Vagina (tissue), 2 donors: ENCODE measurements at regions not wholly inside any gene's neighbourhood (a gene's known extent, or its start where the extent isn't known, plus 50 kb on each side); places are given as distances from the start of the nearest gene placed in this dataset.
"Not testable (repeated sequence)": the region's sequence is repeated elsewhere in the genome, so short reads cannot be mapped to it uniquely, and the experiment has no call there.

Experiments used
- DNase-seq, 2 donors: peaks; one replicate each; pipeline ENCODE4 v3.0.0-alpha.2; 2017; ENCODE audit errors: extremely low spot score in 2 of 2
- H3K27ac ChIP-seq: fragments of 200-600 bp; sonication (generic); one replicate; pipeline ENCODE4 v1.5.1; 2019
- H3K27me3 ChIP-seq: fragments of 200-600 bp; sonication (generic); one replicate; pipeline ENCODE4 v1.5.1; 2019
- H3K36me3 ChIP-seq, 2 donors: fragments of 200-600 bp; sonication (generic); one replicate each; pipeline ENCODE4 v1.5.1; 2017 to 2019
- H3K4me1 ChIP-seq: fragments of 200-600 bp; sonication (generic); one replicate; pipeline ENCODE4 v1.5.1; 2019
- H3K4me3 ChIP-seq, 2 donors: fragments of 200-600 bp; sonication (generic); 1 replicate in 1 of 2; 2 replicates in 1 of 2; pipeline ENCODE4 v1.5.1; 2016 to 2019
- H3K9me3 ChIP-seq: fragments of 200-600 bp; sonication (generic); one replicate; pipeline ENCODE4 v1.5.1; 2019
- POLR2A ChIP-seq, 2 donors: fragments of 450-650 bp; IDR thresholded peaks; one replicate each; pipeline ENCODE4 v1.6.1; 2017; ENCODE audit warnings: antibody characterized with exemption in 2 of 2, mild to moderate bottlenecking in 2 of 2, moderate library complexity in 2 of 2
- POLR2AphosphoS5 ChIP-seq, 2 donors: sonication (generic); formaldehyde crosslinking; IDR thresholded peaks; one replicate each; pipeline ENCODE4 v1.9.0; 2017; ENCODE audit warnings: antibody characterized with exemption in 2 of 2, mild to moderate bottlenecking in 2 of 2, low read depth in 1 of 2; ENCODE audit not compliant: insufficient read depth in 1 of 2
- intact Hi-C: fragments of 100-400 bp; cut with DNase I; formaldehyde crosslinking; loops from one replicate; pipeline ENCODE4 v1.15.1; 2023
- TF ChIP-seq, protein P1 (sequence below), 3 experiments: fragments of 450-650 bp in 2 of 3; fragments of 200-600 bp in 1 of 3; sonication (generic) in 1 of 3; IDR thresholded peaks; one replicate each; pipeline ENCODE4 v1.5.1; 2017 to 2019; ENCODE audit warnings: antibody characterized with exemption in 3 of 3, mild to moderate bottlenecking in 2 of 3, moderate library complexity in 2 of 3

DNA sequence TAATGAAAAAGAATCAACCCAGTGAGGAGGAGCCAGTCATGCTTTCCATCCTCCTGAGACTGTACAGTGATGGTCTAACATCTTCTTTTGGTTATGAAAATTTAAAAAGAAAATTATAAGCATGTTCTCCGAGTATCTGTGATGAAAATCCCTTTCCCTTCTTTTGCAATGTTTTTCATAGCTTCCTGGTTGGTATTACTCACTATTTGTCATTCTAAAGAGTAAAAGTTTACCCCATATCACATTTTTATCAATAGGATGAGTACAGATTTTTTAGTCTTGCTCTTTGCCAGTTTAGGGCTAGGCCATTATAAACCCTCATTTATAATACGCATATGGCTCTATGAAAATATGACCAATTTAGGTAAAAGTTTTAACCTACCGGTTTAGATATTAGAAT lies 564.1 kb downstream of the SUCLG1 start:
- no peaks in the 10 kb centered on the region for H3K4me1 ChIP-seq
- intact Hi-C loops = no loop called here
- no peak for DNase-seq
- H3K9me3 ChIP-seq = no peaks in the 10 kb centered on the region
- no peaks in the 10 kb centered on the region for H3K36me3 ChIP-seq
- no peak overlapping the region for H3K27ac ChIP-seq
- no peak overlapping the region for H3K4me3 ChIP-seq
- no peaks in the 10 kb centered on the region for H3K27me3 ChIP-seq
- no peak for TF ChIP-seq POLR2A (IDR thresholded peaks at IDR 0.05)
- no peak for TF ChIP-seq POLR2AphosphoS5 (IDR thresholded peaks at IDR 0.05; ENCODE audit: insufficient read depth in 1 of 2, low read depth in 1 of 2)
- TF ChIP-seq, protein P1, sequence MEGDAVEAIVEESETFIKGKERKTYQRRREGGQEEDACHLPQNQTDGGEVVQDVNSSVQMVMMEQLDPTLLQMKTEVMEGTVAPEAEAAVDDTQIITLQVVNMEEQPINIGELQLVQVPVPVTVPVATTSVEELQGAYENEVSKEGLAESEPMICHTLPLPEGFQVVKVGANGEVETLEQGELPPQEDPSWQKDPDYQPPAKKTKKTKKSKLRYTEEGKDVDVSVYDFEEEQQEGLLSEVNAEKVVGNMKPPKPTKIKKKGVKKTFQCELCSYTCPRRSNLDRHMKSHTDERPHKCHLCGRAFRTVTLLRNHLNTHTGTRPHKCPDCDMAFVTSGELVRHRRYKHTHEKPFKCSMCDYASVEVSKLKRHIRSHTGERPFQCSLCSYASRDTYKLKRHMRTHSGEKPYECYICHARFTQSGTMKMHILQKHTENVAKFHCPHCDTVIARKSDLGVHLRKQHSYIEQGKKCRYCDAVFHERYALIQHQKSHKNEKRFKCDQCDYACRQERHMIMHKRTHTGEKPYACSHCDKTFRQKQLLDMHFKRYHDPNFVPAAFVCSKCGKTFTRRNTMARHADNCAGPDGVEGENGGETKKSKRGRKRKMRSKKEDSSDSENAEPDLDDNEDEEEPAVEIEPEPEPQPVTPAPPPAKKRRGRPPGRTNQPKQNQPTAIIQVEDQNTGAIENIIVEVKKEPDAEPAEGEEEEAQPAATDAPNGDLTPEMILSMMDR (IDR thresholded peaks at IDR 0.05) = no peak

DNA sequence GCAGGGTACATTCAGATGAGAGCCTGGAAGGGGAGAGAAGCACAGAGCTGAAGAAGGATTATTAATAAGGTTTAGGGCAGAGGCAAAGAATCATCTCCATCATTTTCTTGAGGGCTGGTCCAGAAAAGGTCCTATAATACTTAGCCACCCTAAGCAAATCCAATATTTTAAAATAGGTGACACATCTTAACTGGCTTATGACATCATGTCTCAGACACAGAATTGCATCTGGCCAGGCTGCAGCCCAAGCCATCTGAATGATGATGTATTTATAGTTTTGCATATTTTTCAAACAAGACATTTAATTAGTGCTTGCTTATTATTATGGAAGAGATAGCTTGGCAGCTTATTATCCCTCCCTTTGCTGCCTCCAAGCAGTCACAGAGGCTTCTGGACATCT lies 571.3 kb downstream of the SUCLG1 start:
- Histone ChIP-seq H3K36me3 (no peaks in the 10 kb centered on the region), H3K4me1 (no peaks in the 10 kb centered on the region), H3K4me3 (no peak overlapping the region), H3K27me3 (no peaks in the 10 kb centered on the region), H3K27ac (no peak overlapping the region), H3K9me3 (no peaks in the 10 kb centered on the region)
- no peak for DNase-seq
- TF ChIP-seq, protein P1 (IDR thresholded peaks at IDR 0.05) = no peak
- no peak for TF ChIP-seq POLR2A (IDR thresholded peaks at IDR 0.05)
- TF ChIP-seq POLR2AphosphoS5 (IDR thresholded peaks at IDR 0.05; ENCODE audit: insufficient read depth in 1 of 2, low read depth in 1 of 2) = no peak
- intact Hi-C loops = no loop called here

DNA sequence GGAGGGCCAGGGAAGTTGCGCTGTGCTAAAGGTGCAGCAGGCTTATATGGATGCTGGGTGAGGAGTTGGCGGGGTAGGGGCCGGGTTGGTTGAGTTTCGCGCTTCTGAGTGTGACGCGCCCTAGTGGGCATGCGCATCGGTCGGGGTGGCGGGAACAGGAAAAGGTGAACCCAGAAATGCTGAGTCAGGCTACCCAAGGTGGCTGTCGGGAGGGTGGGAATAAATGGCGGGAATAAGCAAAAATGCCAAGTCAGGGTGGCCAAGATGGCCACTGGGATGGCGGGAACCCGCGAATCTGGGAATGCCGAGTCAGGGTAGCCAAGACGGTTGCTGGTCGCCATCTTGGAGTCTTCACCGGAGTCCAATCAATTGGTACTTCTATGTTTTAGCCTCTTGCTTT lies 580.0 kb downstream of the SUCLG1 start:
- Histone ChIP-seq H3K27ac (no peak overlapping the region), H3K4me1 (no peaks in the 10 kb centered on the region), H3K4me3 (no peak overlapping the region), H3K27me3 (no peaks in the 10 kb centered on the region), H3K9me3 (no peaks in the 10 kb centered on the region), H3K36me3 (no peaks in the 10 kb centered on the region)
- no peak for DNase-seq
- intact Hi-C loops = no loop called here
- TF ChIP-seq POLR2A (IDR thresholded peaks at IDR 0.05) (no peak), POLR2AphosphoS5 (IDR thresholded peaks at IDR 0.05; ENCODE audit: insufficient read depth in 1 of 2, low read depth in 1 of 2) (no peak)
- TF ChIP-seq, protein P1 (IDR thresholded peaks at IDR 0.05) = no peak

DNA sequence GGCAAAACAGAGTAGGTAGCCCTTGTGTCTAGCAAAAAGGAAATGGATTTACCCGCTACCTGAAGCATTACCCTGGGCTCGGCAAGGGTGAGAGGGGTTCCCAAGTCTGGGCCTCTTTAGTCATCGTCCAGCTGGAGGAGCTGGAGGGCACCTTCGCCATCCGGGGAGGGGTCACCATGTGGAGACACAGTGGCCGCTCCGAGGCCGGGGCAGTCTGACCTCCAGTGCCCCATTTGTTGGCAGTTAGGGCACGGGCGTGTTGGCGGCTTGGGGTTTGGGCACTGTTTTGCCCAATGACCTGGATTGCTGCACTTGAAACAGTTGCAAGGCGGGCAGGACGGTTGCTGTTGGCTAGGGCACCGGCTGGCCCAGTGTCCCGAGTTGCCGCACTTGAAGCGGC lies 581.8 kb downstream of the SUCLG1 start:
- DNase-seq, H3K9me3 ChIP-seq, H3K36me3 ChIP-seq, intact Hi-C loops, H3K27ac ChIP-seq, H3K4me3 ChIP-seq, H3K4me1 ChIP-seq, H3K27me3 ChIP-seq: not testable (repeated sequence)

DNA sequence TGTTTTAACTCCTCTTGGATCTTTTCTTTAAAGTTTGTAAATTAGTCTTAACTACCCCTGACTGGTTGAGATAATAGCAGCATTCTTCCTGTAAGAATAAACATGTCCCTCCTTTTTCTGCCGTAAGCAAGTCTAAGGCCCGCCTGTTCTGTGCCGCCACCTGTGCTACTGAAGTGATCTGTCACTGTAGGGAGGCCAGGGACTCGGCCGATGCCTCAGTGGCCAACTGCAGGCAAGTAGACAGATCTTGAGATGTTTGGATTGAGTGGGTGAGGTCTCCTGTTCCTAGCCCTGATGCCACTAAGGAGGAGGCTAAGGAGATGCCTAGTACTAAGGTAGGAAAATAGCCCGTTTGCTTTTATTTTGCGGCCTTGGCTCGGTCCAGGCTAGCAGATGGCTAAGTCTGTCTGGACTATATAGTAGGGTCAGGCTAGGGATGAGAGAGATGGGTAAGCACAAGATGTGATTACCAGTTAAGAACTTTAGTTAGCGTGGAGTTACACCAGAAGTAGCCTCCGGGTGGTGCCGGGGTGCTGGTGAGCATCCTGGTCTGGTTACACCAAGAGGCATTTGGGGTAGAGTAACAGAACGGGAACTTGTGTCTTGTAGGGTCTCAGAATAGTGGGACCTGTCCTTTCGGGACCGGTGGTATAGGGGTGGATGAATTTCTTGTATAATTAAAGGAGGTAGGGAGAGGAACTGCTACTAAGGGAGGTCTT lies 584.2 kb downstream of the SUCLG1 start:
- Histone ChIP-seq H3K9me3 (no peaks in the 10 kb centered on the region), H3K27me3 (no peaks in the 10 kb centered on the region), H3K4me3 (no peak overlapping the region), H3K27ac (no peak overlapping the region), H3K4me1 (no peaks in the 10 kb centered on the region), H3K36me3 (no peaks in the 10 kb centered on the region)
- intact Hi-C loops = no loop called here
- no peak for DNase-seq
- no peak for TF ChIP-seq POLR2AphosphoS5 (IDR thresholded peaks at IDR 0.05; ENCODE audit: insufficient read depth in 1 of 2, low read depth in 1 of 2)

DNA sequence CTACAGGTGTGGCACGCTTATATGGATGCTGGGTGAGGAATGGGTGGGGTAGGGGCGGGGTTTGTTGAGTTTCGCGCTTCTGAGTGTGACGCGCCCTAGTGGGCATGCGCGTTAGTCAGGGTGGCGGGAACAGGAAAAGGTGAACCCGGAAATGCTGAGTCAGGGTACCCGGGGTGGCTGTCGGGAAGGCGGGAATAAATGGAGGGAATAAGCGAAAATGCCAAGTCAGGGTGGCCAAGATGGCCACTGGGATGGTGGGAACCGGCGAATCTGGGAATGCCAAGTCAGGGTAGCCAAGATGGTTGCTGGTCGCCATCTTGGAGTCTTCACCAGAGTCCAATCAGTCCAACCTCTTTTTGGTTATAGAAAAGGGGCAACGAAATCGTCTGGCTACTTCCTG lies 585.0 kb downstream of the SUCLG1 start:
- H3K27ac ChIP-seq = no peak overlapping the region
- no peak for DNase-seq
- no peaks in the 10 kb centered on the region for H3K36me3 ChIP-seq
- no peak for TF ChIP-seq POLR2AphosphoS5 (IDR thresholded peaks at IDR 0.05; ENCODE audit: insufficient read depth in 1 of 2, low read depth in 1 of 2)
- TF ChIP-seq, protein P1 (IDR thresholded peaks at IDR 0.05) = no peak
- TF ChIP-seq POLR2A (IDR thresholded peaks at IDR 0.05) = no peak
- no peaks in the 10 kb centered on the region for H3K9me3 ChIP-seq
- no peaks in the 10 kb centered on the region for H3K4me1 ChIP-seq
- H3K4me3 ChIP-seq = no peak overlapping the region
- intact Hi-C loops = no loop called here
- no peaks in the 10 kb centered on the region for H3K27me3 ChIP-seq
